GM21390 (cell line): ENCODE measurements at regions not wholly inside any gene's neighbourhood (a gene's known extent, or its start where the extent isn't known, plus 50 kb on each side); places are given as distances from the start of the nearest gene placed in this dataset.

Experiments
- ATAC-seq: cut with Tn5 transposase; IDR thresholded peaks from one replicate; pipeline ENCODE4 v1.9.1; 2021; ENCODE audit not compliant: unreplicated experiment

- no peak for ATAC-seq
Measured at GRCh38 chr6:167437888-167438484, 113.1 kb downstream of the TTLL2 start.

DNA sequence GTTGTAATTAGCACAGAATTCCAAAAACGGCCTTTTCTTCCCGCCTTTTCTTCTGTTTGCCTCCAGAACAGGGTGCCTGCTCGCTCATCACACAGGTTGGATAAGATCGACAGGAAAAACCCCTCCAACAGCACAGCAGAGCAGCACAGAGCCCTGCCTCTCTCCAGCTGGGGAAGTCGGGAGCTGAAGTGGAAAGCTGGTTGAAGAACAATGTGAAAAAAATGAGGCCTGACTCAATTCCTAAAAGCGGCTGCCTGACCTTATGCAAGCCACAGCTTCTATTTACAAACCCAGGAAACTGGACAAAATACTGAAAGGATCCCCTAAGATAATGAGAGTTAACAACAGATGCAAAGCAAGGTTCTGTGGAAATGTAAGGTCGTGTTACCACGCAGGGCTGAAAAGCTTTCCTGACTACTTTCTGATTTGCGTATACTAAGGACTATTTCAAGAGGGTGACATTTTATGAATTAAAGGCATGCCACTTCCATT is 116.9 kb downstream of the TTLL2 start:
- ATAC-seq: no peak

DNA sequence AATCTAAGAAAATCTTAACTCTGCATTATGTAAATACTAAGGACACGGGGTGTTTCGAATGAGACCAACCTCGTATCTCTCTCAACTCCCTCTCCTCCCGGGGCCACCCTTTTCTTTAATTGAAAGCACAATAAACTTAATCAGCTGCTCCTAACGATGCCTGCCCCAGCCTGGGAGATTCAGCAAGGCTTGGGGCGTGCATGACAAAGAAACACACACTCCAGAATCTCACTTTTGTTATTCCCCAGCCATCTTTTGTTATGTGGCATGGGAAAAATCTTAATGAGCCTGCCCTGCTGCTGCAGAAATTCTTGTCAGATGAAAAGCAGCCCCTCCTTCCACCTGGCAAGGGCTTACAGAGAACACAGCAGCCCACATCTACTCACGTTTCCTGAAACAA is 117.4 kb downstream of the TTLL2 start:
- no peak for ATAC-seq

GRCh38 chr6:167442796-167443680 is 118.2 kb downstream of the TTLL2 start:
- ATAC-seq: no peak

GRCh38 chr6:167444602-167445346 is 119.9 kb downstream of the TTLL2 start:
- ATAC-seq: no peak

- ATAC-seq: no peak
Measured at GRCh38 chr6:167445568-167445967, 120.7 kb downstream of the TTLL2 start.

- ATAC-seq: no peak
Measured at GRCh38 chr6:167446046-167446445, 121.2 kb downstream of the TTLL2 start.

GRCh38 chr6:167446971-167447370 is 122.1 kb downstream of the TTLL2 start:
- ATAC-seq: no peak

- ATAC-seq: no peak
Measured at GRCh38 chr6:167448378-167448777, 123.5 kb downstream of the TTLL2 start.

GRCh38 chr6:167449094-167449861 is 124.4 kb downstream of the TTLL2 start:
- ATAC-seq: no peak

GRCh38 chr6:167450626-167451025 is 125.7 kb downstream of the TTLL2 start:
- ATAC-seq: no peak

DNA sequence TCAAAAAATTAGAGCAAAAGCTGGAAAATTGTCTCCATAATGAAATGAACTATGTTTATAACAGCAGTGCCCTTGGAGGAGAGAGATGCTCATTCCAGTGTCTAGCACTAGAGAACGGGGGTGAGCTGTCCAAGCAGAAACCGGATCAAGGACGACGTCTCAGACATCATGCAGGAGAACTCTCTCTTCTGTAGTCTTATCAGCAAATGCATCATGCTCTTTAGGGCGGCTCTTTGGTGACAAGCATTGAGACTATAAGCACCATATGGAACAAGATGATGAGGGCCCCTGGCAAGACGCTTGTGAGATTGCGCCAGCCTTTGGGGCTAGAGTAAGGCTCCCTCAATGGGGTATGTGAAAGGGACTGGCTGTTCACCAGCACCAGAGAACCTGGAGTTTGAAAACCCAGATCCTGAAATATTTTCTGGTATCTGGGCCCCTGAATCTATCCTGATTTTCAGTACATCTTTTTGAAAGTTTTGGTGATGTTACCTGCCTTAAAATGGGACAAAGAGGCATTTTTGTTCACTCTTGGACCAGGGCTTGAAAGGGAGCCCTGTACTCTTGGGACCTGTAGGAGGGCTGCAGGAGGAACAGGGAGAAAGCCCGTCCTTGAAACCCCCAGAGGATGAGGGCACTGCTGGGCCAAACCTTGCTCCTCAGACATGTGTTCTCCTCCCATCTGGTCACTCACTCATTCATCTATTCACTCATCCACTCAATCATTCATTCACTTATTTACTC is 127.6 kb downstream of the TTLL2 start:
- ATAC-seq: no peak

GRCh38 chr6:167453082-167453446 is 128.2 kb downstream of the TTLL2 start:
- ATAC-seq: no peak

DNA sequence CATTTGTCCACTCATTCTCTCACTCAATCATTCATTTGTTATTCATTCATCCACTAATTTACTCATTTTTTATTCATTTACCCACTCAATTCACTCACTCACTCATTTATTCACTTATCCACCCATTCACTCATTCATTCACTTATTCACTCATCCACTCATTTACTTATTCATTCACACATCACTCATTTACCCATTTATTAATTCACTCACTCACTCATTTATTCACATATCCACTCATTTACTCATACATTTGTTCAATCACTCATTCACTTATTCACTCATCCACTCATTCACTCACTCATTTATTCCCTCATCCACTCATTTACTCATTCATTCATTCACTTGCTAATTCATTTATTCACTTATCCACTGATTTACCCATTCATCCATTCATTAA is 129.1 kb downstream of the TTLL2 start:
- ATAC-seq: no peak

DNA sequence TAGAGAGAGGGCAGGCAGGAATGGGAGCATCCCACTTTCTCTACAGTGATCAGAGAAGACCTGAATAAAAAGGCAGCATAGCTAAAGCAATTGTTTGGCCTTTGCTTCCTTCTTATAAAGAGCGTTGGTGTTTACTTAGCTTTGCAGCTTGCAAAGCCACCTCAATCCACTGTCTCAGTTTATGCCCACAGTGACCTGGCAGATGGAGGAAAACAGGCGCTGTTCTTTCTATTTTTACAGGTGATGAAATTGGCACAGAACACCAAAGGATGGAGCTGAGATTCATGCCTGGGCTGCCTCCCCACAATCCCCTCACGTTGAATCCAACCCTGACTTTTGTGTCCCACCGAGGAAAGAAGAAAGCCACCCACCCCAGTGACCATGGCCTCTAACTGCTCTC is 130.5 kb downstream of the TTLL2 start:
- ATAC-seq: no peak

- no peak for ATAC-seq
Measured at GRCh38 chr6:167462514-167463312, 137.8 kb downstream of the TTLL2 start.

- ATAC-seq: no peak
Measured at GRCh38 chr6:167464177-167464576, 139.3 kb downstream of the TTLL2 start.

- ATAC-seq: no peak
Measured at GRCh38 chr6:167465482-167465881, 140.6 kb downstream of the TTLL2 start.

DNA sequence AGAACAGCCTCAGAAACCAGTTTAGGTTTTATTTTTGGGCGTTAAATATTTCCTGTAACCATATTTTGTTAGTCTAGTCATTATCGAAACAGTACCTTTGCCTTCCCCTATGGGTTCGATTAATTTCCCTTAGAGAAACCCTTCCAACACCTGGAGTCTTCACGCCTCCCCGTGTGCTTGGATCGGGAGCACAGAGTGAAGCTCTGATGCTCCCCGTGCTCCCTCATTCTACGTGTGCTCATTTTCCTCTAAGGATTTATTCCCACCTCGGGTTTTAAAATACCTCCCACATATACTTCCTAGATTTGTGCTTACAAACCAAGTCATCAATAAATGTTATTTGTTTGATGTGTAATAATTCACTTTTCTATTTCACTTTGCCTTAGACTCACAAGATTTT is 142.4 kb downstream of the TTLL2 start:
- no peak for ATAC-seq
